BE2C (cell line): ENCODE measurements at regions not wholly inside any gene's neighbourhood (a gene's known extent, or its start where the extent isn't known, plus 50 kb on each side); places are given as distances from the start of the nearest gene placed in this dataset.
"Not testable (repeated sequence)": the region's sequence is repeated elsewhere in the genome, so short reads cannot be mapped to it uniquely, and the experiment has no call there.

Source experiments
- DNase-seq: peaks from one replicate; pipeline ENCODE4 v3.0.0-alpha.2; 2020
- H3K27me3 ChIP-seq: fragments of 250-450 bp; sonication (Bioruptor Pico); 2 replicates; pipeline ENCODE4 v1.5.1; 2020; ENCODE audit warnings: mild to moderate bottlenecking
- H3K36me3 ChIP-seq: fragments of 250-450 bp; sonication (Bioruptor Pico); 2 replicates; pipeline ENCODE4 v1.5.1; 2020; ENCODE audit warnings: mild to moderate bottlenecking
- H3K4me1 ChIP-seq: fragments of 250-450 bp; sonication (Bioruptor Pico); 2 replicates; pipeline ENCODE4 v1.5.1; 2020
- H3K4me3 ChIP-seq: 2 replicates; pipeline ENCODE4 v1.5.1; 2011; ENCODE audit warnings: low read depth, low read length
- H3K9me3 ChIP-seq: fragments of 250-450 bp; sonication (Bioruptor Pico); 2 replicates; pipeline ENCODE4 v1.5.1; 2020
- CTCF ChIP-seq: IDR thresholded peaks from 2 replicates; pipeline ENCODE4 v1.5.1; 2012; ENCODE audit warnings: mild to moderate bottlenecking, low read depth, low read length

- no peak overlapping the region for H3K4me3 ChIP-seq
- no peaks in the 10 kb centered on the region for H3K36me3 ChIP-seq
- no peaks in the 10 kb centered on the region for H3K27me3 ChIP-seq
- no peak for DNase-seq
- H3K4me1 ChIP-seq: no peaks in the 10 kb centered on the region
- H3K9me3 ChIP-seq: no peaks in the 10 kb centered on the region
- no peak for TF ChIP-seq CTCF
Observed at GRCh38 chr18:71370095-71370494, 1081.2 kb downstream of the SOCS6 start.

GRCh38 chr18:71362140-71362539, 1073.3 kb downstream of the SOCS6 start:
- H3K4me3 ChIP-seq: no peak overlapping the region
- no peaks in the 10 kb centered on the region for H3K36me3 ChIP-seq
- no peaks in the 10 kb centered on the region for H3K4me1 ChIP-seq
- H3K9me3 ChIP-seq: no peaks in the 10 kb centered on the region
- DNase-seq: no peak
- TF ChIP-seq CTCF: no peak
- no peaks in the 10 kb centered on the region for H3K27me3 ChIP-seq

DNA sequence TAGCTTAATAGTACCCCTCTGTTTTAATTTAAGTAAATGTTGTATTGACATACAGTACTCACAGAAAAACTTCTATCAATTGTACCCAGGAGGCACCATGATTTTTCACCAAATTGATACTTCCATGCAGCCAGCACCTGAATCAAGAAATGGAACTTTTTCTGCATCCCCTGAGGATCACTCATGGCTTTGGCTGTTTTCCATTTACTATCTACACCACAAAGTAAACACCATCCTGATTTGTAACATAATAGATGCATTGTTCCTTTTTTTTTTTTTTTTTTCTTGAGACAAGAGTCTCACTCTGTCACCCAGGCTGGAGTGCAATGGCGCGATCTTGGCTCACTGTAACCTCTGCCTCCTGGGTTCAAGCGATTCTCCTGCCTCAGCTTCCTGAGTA, 1066.8 kb downstream of the SOCS6 start:
- H3K27me3 ChIP-seq, H3K9me3 ChIP-seq, H3K36me3 ChIP-seq, H3K4me3 ChIP-seq, H3K4me1 ChIP-seq, DNase-seq: not testable (repeated sequence)

- H3K27me3 ChIP-seq: no peaks in the 10 kb centered on the region
- H3K36me3 ChIP-seq: no peaks in the 10 kb centered on the region
- no peak for TF ChIP-seq CTCF
- no peaks in the 10 kb centered on the region for H3K4me1 ChIP-seq
- H3K4me3 ChIP-seq: no peak overlapping the region
- no peaks in the 10 kb centered on the region for H3K9me3 ChIP-seq
- DNase-seq: no peak
Observed at GRCh38 chr18:71352618-71353017, 1063.8 kb downstream of the SOCS6 start.

DNA sequence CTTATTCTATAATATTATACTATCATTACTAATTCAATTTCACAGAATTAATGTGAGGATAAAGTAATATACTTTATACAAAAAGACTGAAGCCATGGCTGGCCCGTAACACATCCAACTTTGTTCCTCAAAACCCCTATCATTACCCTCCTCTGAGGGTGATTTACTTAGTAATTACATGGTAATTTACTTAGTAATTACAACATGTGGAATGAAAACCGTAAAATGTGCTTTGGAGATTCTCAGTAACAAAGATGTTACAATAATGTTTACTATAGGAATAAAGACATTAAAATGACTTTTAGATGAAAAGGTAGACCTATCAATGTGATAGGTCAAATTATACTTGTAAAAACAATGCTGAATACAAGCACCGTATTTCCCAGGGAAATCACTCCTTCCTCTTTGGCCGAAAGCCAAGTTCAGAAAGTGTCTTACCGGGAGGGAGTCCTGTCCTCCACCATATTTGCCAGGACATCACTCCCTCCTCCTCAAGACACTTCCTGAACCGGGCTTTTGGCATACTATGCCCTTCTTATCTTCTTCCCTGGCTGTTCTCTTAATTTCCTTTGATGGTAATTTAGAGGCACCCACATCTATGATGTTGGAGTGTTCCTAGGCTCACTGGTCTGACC, 1047.8 kb downstream of the SOCS6 start:
- TF ChIP-seq CTCF: no peak
- Histone ChIP-seq H3K4me1 (no peaks in the 10 kb centered on the region), H3K4me3 (no peak overlapping the region), H3K36me3 (no peaks in the 10 kb centered on the region), H3K9me3 (no peaks in the 10 kb centered on the region), H3K27me3 (no peaks in the 10 kb centered on the region)
- no peak for DNase-seq

DNA sequence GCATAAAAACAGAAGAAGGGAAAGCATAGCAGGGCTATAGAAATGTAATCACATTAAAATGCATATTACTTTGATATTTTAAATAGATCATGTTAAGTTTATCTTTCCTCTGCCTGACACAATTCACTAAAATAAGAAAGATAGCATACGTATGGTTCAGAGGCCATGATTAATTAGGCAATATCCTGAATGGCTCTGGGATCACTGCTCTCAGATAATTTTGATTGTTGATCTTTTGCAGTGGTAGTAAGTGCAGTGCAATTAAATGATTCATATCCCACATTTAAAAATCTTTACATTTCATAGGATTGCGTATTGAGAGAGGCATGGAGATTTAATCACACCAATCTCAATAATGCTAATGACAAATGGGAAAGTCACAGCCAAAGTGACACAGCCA, 1040.7 kb downstream of the SOCS6 start:
- Histone ChIP-seq H3K27me3 (no peaks in the 10 kb centered on the region), H3K4me3 (no peak overlapping the region), H3K4me1 (no peaks in the 10 kb centered on the region), H3K36me3 (no peaks in the 10 kb centered on the region), H3K9me3 (no peaks in the 10 kb centered on the region)
- no peak for TF ChIP-seq CTCF
- DNase-seq: no peak

DNA sequence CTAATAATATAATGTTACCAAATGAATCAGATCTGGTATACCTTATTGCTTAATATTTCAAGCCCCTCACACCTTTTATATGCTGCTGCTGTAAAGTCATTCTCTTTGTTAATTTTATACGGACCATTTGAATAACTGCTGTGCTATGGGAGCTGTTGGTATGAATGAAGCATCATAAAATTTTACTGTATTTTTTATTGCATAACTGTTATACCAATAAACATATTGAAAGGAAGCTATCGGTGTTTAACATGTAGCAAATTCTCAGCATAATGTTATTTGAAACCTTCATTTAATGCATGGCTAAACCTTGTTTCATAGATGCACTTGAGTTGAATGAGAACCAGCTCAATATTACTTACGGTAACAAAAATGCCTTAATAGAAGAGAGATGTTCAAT, 1040.3 kb downstream of the SOCS6 start:
- H3K36me3 ChIP-seq: no peaks in the 10 kb centered on the region
- H3K4me1 ChIP-seq: no peaks in the 10 kb centered on the region
- H3K27me3 ChIP-seq: no peaks in the 10 kb centered on the region
- no peak for DNase-seq
- no peaks in the 10 kb centered on the region for H3K9me3 ChIP-seq
- TF ChIP-seq CTCF: no peak
- no peak overlapping the region for H3K4me3 ChIP-seq
